Pancreas (tissue), 10 donors: ENCODE measurements at regions not wholly inside any gene's neighbourhood (a gene's known extent, or its start where the extent isn't known, plus 50 kb on each side); places are given as distances from the start of the nearest gene placed in this dataset.
"Not testable (repeated sequence)": the region's sequence is repeated elsewhere in the genome, so short reads cannot be mapped to it uniquely, and the experiment has no call there.

Experiments used
- ATAC-seq, 4 donors: fragments of 200-7000 bp; cut with Tn5 transposase; one replicate each; pipeline versions ENCODE4 v1.8.0 to v1.9.1; 2020; ENCODE audit warnings: mild to moderate bottlenecking in 4 of 4, moderate library complexity in 4 of 4
- DNase-seq, 6 donors: peaks; one replicate each; pipeline ENCODE4 v3.0.0-alpha.2; 2020
- FAIRE-seq: peaks from 2 replicates; lab custom pipeline; 2012; peaks lifted over from hg19 to GRCh38; lab: Jason Lieb, UNC
- H3K27ac ChIP-seq, 4 donors: fragments of 200-600 bp; sonication (generic); 1 replicate in 3 of 4; 2 replicates in 1 of 4; pipeline versions ENCODE4 v1.5.0 to v1.8.0; 2020
- H3K27me3 ChIP-seq, 4 donors: fragments of 200-600 bp; one replicate each; pipeline ENCODE4 v1.8.0; 2021
- H3K36me3 ChIP-seq, 3 donors: fragments of 200-600 bp; sonication (generic) in 1 of 3; one replicate each; pipeline versions ENCODE4 v1.5.0 to v1.8.0; 2020 to 2021
- H3K4me1 ChIP-seq, 3 donors: fragments of 200-600 bp; one replicate each; pipeline ENCODE4 v1.8.0; 2021
- H3K4me3 ChIP-seq, 4 donors: fragments of 200-600 bp; sonication (generic) in 2 of 4; one replicate each; pipeline versions ENCODE4 v1.5.0 to v1.8.0; 2020 to 2021
- H3K9me3 ChIP-seq, 4 donors: fragments of 200-600 bp; one replicate each; pipeline ENCODE4 v1.8.0; 2021
- CTCF ChIP-seq, 4 donors: fragments of 200-600 bp; sonication (generic) in 3 of 4; IDR thresholded peaks; one replicate each; pipeline versions ENCODE4 v1.5.0 to v1.8.0; 2021; ENCODE audit warnings: antibody characterized with exemption in 4 of 4
- WGBS, 2 donors: extraction: QIAGEN DNeasy Blood & Tissue Kit; methylation state at CpG; one replicate each; pipeline ENCODE4 v1.1.7; 2013; 5-methylcytosine and 5-hydroxymethylcytosine counted together
- intact Hi-C, 3 donors: fragments of 100-400 bp; cut with DNase I; formaldehyde crosslinking; loops; one replicate each; pipeline versions ENCODE4 v1.11.1 to v1.14.2; 2022
- donor health status: healthy with polysubstance abuse.
- donor health status: DM: no; HTN: no; CAD: no; lungs with moderate emphysema.
- donor health status: DM: no; HTN: no; CAD: no.
- donor health status: control.
- donor health status: control.
- donor health status: Bipolar disorder and iron deficiency.
- donor health status: DM: yes; HTN: yes; CAD: no.
- donor health status: DM: no; HTN: no; CAD: no.
- donor health status: DM: no; HTN: no; CAD: no.
- donor health status: DM: yes; HTN: yes; CAD: no.

DNA sequence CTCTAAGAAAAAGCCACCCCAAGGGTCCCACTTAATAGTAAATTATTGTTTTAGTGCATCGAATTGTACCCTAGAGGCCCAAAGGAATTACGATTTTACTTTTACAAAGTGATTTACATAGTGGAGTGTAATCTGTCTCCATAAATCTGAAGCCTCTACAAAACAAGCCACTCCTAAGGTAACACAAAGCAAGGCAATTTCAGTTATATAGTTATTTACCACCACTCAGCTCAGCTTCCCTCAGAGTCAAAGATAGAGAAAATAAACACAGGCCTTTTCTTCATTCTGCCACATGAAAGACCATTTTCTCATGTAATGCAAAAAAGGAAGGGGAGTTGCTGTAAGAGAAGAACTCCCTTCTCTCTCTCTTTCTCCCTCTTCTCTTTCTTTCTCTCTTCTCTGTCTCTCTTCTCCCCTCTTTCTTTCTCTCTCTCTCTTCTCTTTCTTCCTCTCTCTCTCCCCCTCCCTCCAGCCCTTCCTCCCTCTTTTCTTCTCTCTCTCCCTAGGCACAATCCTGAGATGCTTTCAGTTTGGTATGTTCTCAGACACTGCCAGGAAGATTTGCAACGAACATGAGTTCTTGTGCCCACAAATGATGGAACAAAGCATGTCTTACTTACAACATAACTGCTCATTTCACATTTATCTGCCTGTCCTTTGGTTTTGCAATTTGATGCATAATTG, 264.5 kb downstream of the BCL2 start:
- Histone ChIP-seq H3K9me3 (no peaks in the 10 kb centered on the region), H3K36me3 (no peaks in the 10 kb centered on the region), H3K27ac (no peak overlapping the region), H3K4me3 (no peak overlapping the region), H3K4me1 (no peaks in the 10 kb centered on the region), H3K27me3 (no peaks in the 10 kb centered on the region)
- DNase-seq (no peak), FAIRE-seq (no peak), ATAC-seq (no peak)
- intact Hi-C loops: no loop called here
- WGBS, 2 donors: 49 to 56% methylated on average over 3 of the region's 3 CpGs
- no peak for TF ChIP-seq CTCF (IDR thresholded peaks at IDR 0.05)

- TF ChIP-seq CTCF (IDR thresholded peaks at IDR 0.05): no peak
- Histone ChIP-seq H3K36me3 (no peaks in the 10 kb centered on the region), H3K4me1 (no peaks in the 10 kb centered on the region), H3K27me3 (no peaks in the 10 kb centered on the region), H3K4me3 (no peak overlapping the region), H3K27ac (no peak overlapping the region), H3K9me3 (no peaks in the 10 kb centered on the region)
- DNase-seq (no peak), FAIRE-seq (no peak), ATAC-seq (no peak)
- intact Hi-C loops: no loop called here
- 65 to 72% methylated on average over 3 of the region's 3 CpGs for WGBS, 2 donors
Measured at GRCh38 chr18:63051928-63052327, 267.6 kb downstream of the BCL2 start.

GRCh38 chr18:63050667-63051395, 268.7 kb downstream of the BCL2 start:
- 64 to 76% methylated on average over 9 of the region's 9 CpGs for WGBS, 2 donors
- H3K27ac ChIP-seq, H3K4me1 ChIP-seq, H3K9me3 ChIP-seq, FAIRE-seq, H3K4me3 ChIP-seq, ATAC-seq, H3K36me3 ChIP-seq, DNase-seq, intact Hi-C loops, H3K27me3 ChIP-seq: not testable (repeated sequence)

GRCh38 chr18:63046375-63046774, 273.2 kb downstream of the BCL2 start:
- intact Hi-C loops: no loop called here
- FAIRE-seq: no peak

GRCh38 chr18:63043516-63043915, 276.1 kb downstream of the BCL2 start:
- Histone ChIP-seq H3K9me3 (no peaks in the 10 kb centered on the region), H3K27me3 (no peaks in the 10 kb centered on the region), H3K4me3 (no peak overlapping the region), H3K4me1 (no peaks in the 10 kb centered on the region), H3K36me3 (no peaks in the 10 kb centered on the region), H3K27ac (no peak overlapping the region)
- DNase-seq: no peak
- FAIRE-seq: no peak
- ATAC-seq: no peak
- intact Hi-C loops: no loop called here
- 72 to 76% methylated on average over 5 of the region's 5 CpGs for WGBS, 2 donors
- TF ChIP-seq CTCF (IDR thresholded peaks at IDR 0.05): no peak

More at GRCh38 chr18:63046375-63046774, 273.2 kb downstream of the BCL2 start:
- H3K4me1 ChIP-seq: no peaks in the 10 kb centered on the region
- no peaks in the 10 kb centered on the region for H3K9me3 ChIP-seq
- H3K36me3 ChIP-seq: no peaks in the 10 kb centered on the region
- ATAC-seq (no peak), DNase-seq (no peak)
- no peak for TF ChIP-seq CTCF (IDR thresholded peaks at IDR 0.05)
- H3K27me3 ChIP-seq: no peaks in the 10 kb centered on the region
- H3K4me3 ChIP-seq: no peak overlapping the region
- no peak overlapping the region for H3K27ac ChIP-seq
- 86 to 89% methylated on average over 3 of the region's 3 CpGs for WGBS, 2 donors
